CD4-positive, alpha-beta T cell treated with Interleukin-17A for 4 hours (primary cell): ENCODE measurements at regions not wholly inside any gene's neighbourhood (a gene's known extent, or its start where the extent isn't known, plus 50 kb on each side); places are given as distances from the start of the nearest gene placed in this dataset.
"Not testable (repeated sequence)": the region's sequence is repeated elsewhere in the genome, so short reads cannot be mapped to it uniquely, and the experiment has no call there.

Experiments
- DNase-seq: peaks from one replicate; pipeline ENCODE4 v3.0.0-alpha.2; 2020; ENCODE audit warnings: mixed read lengths

DNA sequence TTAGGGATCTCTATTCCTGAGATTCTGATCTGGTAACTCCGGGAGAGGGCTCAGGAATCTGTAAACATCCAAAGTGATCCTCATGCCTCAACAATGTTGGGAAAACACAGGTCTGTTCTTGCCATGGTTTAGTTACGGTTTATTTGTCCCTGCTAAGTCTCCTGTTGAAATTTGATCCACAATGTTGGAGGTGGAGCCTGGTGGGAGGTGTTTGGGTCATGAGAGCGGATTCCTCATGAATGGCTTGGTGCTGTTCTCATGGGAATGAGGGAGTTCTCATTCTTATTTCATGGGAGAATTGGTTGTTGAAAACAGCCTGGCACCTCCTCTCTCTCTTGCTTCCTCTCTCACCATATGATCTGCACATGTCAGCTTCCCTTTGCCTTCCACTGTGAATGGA, 608.6 kb upstream of the GOT2 start:
- DNase-seq = no peak

DNA sequence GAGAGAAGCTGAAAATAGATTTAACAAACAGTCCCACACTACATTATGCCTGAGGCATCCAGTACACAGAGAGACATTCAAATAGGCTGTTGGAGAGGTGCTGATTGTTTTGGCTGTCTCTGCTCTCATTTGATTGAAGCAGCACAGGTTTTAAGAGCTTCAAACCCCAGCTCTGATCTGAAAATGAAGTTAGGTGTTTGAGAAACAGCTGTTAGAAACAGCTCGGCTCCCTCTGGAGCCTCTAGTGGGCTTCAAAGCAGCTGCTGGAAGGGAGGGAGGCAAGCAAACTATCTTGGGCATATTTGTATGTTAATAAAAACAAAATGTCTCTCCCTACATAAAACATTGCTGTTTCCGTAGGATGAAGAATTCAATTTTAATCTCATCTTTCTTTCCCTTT, 607.3 kb upstream of the GOT2 start:
- no peak for DNase-seq

- DNase-seq = no peak
Measured at GRCh38 chr16:59339871-59340270, 605.8 kb upstream of the GOT2 start.

DNA sequence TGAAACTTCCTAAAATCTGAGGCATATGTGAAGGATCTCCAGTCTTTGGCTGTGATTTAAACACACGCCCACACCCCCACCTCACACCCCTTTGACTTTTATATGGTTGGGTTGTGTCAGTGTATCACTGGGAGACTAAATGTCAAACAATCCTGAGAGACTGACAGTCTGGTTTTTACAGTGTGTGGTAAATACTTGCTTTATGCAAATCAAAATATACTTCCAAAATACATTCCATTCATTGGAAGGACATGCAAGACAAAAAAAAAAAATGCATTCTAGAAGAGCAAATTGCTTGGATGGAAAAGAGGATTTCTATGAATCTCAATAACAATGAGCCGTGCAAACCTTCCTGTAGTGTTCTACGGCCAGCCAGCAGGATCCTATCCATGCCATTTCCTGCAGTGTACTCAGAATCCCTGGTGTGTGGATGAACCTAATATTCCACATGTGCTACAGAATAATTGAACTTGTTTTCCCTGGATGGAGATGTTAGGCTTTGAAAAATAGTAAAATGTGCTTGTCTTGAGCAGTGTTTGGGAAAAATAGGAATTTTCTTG, 602.1 kb upstream of the GOT2 start:
- no peak for DNase-seq

DNA sequence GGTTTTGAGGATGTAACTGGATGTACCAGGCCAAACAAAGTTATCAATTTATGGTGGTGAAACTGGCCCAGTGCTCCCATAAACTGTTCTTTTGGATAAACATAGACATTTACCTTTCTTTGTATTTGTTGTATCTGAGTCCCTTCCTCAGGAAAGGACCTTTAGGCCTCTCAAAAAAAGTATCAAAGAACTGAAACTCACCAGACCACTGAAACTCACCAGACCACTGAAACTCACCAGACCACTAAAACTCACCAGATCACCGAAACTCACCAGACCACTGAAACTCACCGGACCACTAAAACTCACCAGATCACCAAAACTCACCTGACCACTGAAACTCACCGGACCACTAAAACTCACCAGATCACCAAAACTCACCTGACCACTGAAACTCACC, 597.6 kb upstream of the GOT2 start:
- DNase-seq = not testable (repeated sequence)

GRCh38 chr16:59330019-59330670, 596.0 kb upstream of the GOT2 start:
- no peak for DNase-seq

- DNase-seq = no peak
Measured at GRCh38 chr16:59328961-59329360, 594.8 kb upstream of the GOT2 start.

DNA sequence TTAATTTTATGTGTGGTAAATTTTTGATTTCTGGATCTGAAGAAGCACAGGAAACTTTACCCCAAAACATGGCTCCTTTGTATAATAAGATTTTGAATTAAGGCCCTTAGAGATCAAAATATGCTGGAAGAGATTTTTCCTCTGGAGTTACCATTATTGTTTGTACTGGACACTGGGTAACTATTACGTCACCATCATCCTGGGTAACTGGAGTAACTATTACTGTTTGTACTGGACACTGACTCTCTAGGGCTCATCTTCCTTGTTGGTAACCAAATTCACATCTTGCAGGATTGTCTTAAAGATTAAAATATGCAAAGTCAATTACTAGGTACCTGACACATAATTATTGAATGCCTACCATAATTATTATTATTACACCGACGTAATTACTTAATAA, 593.8 kb upstream of the GOT2 start:
- no peak for DNase-seq

GRCh38 chr16:59326955-59327354, 592.8 kb upstream of the GOT2 start:
- DNase-seq = no peak

DNA sequence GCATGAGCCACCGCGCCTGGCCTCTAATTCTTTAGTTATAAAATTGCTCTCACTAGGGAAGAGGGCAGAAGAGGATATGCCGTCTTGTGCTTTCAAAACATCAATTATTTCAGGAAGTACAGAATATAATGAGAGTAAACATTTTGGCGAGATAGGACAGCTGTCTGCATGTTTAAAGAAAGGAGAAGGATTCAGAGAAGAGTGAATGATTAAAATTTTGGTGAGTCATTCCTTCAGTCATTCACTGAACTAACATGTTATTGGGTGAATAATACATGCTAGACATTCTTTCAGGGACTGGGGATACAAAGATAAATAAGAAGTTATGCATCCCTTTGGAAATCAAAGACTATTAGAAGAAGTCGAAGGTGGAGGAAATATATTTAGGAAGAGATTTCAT, 590.3 kb upstream of the GOT2 start:
- DNase-seq = no peak

DNA sequence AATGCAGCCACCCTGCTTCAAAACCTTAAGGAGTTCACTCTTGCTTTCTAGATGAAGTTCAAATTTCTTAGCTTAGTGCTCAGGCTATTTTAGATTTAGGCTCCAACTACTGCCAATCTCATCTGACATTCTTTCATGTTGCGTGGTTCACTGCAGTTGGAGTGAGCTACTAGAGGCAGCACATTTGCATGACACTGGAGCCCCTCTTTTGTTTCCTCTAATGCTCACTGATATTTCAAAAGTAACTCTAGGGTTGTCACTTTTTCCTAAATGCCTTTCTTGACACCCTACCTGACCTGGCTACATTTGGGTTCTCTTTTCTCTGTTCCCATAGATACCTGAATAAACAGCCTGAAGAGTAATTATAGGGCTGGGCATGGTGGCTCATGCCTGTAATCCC, 586.5 kb upstream of the GOT2 start:
- no peak for DNase-seq

DNA sequence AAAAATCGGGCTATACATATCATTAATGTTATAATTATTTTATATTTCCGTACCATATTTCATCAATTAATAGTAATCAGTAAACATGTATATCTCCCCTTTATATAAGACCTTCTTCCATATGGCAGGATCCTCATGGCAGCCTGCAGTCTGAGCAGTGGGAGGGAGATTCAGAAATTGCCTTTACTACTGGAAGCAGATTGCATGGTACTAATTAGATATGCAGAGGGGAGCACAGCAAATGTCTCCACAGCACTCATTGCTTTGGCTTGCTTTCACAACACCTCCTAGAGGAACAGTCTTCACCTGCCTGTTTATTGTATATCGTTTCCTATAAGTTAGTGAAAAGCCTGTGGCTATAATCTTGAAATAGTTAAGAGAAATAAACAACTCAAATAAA, 585.8 kb upstream of the GOT2 start:
- DNase-seq = no peak

DNA sequence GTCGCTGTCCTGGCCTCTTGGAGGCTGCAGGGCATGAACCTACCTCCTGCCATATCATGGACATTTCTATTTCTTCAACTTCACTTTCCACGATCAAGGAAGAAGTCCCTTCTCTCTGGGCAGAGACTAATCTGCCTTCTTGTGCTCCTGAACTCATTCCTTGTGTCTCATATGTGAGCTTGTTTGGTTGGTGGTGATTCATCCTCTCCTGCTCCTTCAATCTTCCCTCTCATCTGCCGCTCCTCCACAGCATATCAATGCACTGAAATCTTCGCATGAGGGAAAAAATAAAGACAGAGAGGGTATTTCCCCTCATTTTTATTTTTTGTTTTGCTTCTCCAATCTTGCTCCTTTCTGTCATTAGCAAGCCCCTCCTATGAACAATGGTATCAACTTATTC, 571.7 kb upstream of the GOT2 start:
- no peak for DNase-seq

GRCh38 chr16:59296888-59297287, 562.8 kb upstream of the GOT2 start:
- no peak for DNase-seq

DNA sequence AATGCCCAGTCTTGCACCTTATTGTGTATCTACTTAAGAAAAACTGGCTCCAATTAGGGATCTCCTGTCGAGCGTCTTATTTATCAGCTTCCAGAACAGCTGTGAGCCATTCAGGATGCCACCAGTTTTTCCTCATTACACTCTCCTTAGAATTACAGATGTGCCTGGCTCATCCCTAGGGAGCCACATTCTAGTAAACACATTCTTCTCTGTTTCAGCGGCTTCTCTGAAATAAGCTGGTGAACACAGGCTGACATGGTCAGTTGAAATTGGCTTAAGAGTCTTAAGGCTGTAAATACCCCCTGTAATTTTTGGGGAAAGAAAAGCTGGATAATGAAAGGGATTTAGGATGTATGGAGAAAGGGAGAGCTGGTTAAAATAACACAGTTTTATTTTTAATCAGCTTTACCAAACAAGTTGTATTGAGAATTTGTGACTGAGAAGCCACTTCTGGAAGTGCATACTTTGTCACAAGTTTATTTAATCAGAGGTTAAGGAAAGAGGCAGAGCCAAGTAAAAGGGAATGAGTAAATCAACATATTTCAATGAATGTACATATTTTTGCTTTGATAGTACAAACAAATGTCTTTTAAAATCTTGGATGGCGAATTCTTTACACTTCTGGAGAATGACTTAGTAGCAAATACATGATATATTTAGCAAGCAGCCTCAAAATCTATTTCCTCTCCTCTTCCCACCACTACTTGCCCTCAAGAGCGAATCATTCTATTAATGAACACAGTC, 562.0 kb upstream of the GOT2 start:
- no peak for DNase-seq

DNA sequence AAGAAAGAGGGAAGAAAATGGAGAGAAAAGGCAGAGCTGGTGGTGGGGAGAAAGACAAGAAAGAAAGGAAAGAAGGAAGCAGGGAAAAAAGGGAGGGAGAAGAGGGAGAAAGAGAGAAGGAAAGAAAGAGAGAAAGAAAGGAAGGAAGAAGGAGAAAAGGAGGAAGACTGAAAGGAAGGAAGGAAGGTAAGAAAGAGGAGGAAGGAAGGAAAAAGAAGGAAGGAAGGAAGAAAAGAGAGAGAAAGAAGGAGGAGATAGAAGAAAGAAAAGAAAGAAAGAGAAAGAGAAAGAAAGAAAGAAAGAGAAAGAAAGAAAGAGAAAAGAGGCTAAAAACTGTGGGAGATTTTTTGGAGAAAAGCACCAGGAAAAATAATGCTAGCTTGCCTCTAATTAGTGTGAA, 561.4 kb upstream of the GOT2 start:
- DNase-seq = no peak

- DNase-seq = no peak
Measured at GRCh38 chr16:59290718-59291117, 556.6 kb upstream of the GOT2 start.

DNA sequence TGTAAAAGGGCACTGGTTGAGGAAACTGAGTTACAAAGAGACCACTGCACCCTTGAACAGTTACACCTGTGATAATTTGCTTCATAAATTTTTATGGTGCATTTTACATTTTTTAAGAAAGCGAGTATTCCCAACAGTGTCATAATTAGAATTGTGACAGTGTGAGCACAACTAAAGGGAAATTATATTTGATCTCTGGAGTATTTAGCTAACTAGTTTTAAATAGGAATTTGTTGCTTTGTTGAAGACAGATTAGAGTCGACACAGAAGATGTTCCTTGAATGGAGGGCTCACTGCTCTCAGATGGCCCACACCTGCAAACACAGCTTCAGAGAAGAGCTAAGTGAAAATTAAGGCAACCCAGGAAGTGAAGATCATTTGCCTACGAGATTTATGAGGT, 555.0 kb upstream of the GOT2 start:
- DNase-seq = no peak

- no peak for DNase-seq
Measured at GRCh38 chr16:59274141-59274540, 540.0 kb upstream of the GOT2 start.

- no peak for DNase-seq
Measured at GRCh38 chr16:59263955-59264354, 529.8 kb upstream of the GOT2 start.

GRCh38 chr16:59260892-59261291, 526.8 kb upstream of the GOT2 start:
- no peak for DNase-seq

GRCh38 chr16:59259950-59260319, 525.8 kb upstream of the GOT2 start:
- no peak for DNase-seq

- no peak for DNase-seq
Measured at GRCh38 chr16:59259074-59259949, 525.2 kb upstream of the GOT2 start.

DNA sequence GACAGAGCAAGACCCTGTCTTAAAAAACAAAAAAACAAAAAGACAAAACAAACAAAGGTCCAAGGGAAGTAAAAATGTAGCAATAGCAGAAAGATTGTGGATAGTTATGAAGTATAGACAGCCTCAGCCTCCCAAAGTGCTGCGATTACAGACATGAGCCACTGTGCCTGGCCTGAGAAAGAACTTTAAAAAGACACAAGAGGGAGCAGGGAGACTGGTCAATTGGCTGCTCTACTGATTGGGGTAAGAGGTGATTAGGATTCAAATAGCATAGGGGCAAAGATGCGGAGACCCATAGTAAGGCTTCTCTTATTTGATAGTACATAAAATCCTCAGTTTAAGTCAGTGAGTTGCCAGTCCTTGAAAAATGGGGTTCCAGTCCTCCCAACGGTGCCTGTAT, 518.2 kb upstream of the GOT2 start:
- DNase-seq = no peak
